ENCODE measurements at regions not wholly inside any gene's neighbourhood (a gene's known extent, or its start where the extent isn't known, plus 50 kb on each side); places are given as distances from the start of the nearest gene placed in this dataset.

DNA sequence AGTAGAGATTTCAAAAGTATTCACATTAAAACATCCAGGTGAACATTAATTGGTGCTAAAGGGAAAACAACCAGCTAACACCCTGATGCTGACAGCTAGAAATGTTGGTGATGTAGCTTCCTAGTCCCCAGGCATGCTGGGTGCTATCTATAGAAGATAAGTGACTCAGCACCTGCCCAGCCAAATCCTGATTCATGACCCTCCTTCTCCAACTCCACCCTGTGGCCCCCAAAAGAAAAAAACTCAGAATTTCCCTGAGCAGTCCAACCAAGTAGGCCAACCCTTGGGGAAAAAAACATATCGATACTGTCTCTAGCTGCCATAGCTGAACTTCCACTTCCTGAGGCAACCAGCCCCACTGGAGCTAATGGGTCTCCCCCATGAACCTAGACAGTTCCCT lies 197.6 kb upstream of the KLF3 start (continued):
- TF ChIP-seq, protein P1, sequence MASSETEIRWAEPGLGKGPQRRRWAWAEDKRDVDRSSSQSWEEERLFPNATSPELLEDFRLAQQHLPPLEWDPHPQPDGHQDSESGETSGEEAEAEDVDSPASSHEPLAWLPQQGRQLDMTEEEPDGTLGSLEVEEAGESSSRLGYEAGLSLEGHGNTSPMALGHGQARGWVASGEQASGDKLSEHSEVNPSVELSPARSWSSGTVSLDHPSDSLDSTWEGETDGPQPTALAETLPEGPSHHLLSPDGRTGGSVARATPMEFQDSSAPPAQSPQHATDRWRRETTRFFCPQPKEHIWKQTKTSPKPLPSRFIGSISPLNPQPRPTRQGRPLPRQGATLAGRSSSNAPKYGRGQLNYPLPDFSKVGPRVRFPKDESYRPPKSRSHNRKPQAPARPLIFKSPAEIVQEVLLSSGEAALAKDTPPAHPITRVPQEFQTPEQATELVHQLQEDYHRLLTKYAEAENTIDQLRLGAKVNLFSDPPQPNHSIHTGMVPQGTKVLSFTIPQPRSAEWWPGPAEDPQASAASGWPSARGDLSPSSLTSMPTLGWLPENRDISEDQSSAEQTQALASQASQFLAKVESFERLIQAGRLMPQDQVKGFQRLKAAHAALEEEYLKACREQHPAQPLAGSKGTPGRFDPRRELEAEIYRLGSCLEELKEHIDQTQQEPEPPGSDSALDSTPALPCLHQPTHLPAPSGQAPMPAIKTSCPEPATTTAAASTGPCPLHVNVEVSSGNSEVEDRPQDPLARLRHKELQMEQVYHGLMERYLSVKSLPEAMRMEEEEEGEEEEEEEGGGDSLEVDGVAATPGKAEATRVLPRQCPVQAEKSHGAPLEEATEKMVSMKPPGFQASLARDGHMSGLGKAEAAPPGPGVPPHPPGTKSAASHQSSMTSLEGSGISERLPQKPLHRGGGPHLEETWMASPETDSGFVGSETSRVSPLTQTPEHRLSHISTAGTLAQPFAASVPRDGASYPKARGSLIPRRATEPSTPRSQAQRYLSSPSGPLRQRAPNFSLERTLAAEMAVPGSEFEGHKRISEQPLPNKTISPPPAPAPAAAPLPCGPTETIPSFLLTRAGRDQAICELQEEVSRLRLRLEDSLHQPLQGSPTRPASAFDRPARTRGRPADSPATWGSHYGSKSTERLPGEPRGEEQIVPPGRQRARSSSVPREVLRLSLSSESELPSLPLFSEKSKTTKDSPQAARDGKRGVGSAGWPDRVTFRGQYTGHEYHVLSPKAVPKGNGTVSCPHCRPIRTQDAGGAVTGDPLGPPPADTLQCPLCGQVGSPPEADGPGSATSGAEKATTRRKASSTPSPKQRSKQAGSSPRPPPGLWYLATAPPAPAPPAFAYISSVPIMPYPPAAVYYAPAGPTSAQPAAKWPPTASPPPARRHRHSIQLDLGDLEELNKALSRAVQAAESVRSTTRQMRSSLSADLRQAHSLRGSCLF (CRISPR knock-in tag; IDR thresholded peaks at IDR 0.05; ENCODE audit: borderline replicate concordance) = no peak
- TF ChIP-seq MEF2D (CRISPR knock-in tag; IDR thresholded peaks at IDR 0.05) = no peak
- no peak for TF ChIP-seq ZNF672 (CRISPR knock-in tag; IDR thresholded peaks at IDR 0.05)
- no peak for TF ChIP-seq NFATC3 (CRISPR knock-in tag; IDR thresholded peaks at IDR 0.05)
- TF ChIP-seq ONECUT2 (CRISPR knock-in tag; IDR thresholded peaks at IDR 0.05) = no peak
- TF ChIP-seq, protein P2, sequence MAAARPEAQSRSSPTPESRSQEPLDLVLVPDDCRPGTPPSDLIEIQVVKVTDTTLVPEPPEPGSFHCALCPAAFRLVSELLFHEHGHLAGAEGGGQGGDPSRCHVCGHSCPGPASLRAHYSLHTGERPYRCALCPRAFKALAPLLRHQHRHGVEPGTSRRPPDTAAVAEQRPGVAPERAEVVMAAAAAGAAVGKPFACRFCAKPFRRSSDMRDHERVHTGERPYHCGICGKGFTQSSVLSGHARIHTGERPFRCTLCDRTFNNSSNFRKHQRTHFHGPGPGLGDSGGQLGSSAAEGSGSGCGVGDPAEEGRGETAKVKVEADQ (CRISPR knock-in tag; IDR thresholded peaks at IDR 0.05; ENCODE audit: borderline replicate concordance) = no peak
- no peak for TF ChIP-seq ZNF230 (CRISPR knock-in tag; IDR thresholded peaks at IDR 0.05)
- no peak for TF ChIP-seq ZMAT3 (CRISPR knock-in tag; conservative IDR thresholded peaks at IDR 0.05)
- TF ChIP-seq NPAS2 (CRISPR knock-in tag; IDR thresholded peaks at IDR 0.05; ENCODE audit: borderline replicate concordance) = no peak
- no peak for TF ChIP-seq ZSCAN22 (CRISPR knock-in tag; IDR thresholded peaks at IDR 0.05)
- no peak for TF ChIP-seq ZFP82 (CRISPR knock-in tag; IDR thresholded peaks at IDR 0.05; ENCODE audit: borderline replicate concordance)
- TF ChIP-seq, protein P3, sequence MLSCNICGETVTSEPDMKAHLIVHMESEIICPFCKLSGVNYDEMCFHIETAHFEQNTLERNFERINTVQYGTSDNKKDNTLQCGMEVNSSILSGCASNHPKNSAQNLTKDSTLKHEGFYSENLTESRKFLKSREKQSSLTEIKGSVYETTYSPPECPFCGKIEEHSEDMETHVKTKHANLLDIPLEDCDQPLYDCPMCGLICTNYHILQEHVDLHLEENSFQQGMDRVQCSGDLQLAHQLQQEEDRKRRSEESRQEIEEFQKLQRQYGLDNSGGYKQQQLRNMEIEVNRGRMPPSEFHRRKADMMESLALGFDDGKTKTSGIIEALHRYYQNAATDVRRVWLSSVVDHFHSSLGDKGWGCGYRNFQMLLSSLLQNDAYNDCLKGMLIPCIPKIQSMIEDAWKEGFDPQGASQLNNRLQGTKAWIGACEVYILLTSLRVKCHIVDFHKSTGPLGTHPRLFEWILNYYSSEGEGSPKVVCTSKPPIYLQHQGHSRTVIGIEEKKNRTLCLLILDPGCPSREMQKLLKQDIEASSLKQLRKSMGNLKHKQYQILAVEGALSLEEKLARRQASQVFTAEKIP (CRISPR knock-in tag; IDR thresholded peaks at IDR 0.05; ENCODE audit: borderline replicate concordance) = no peak
